COLO668 (cell line): ENCODE measurements at regions not wholly inside any gene's neighbourhood (a gene's known extent, or its start where the extent isn't known, plus 50 kb on each side); places are given as distances from the start of the nearest gene placed in this dataset.

Experiments
- DNase-seq: peaks from one replicate; lab custom pipeline; 2025; ENCODE audit not compliant: unreplicated experiment; lab: John Stamatoyannopoulos, UW

DNA sequence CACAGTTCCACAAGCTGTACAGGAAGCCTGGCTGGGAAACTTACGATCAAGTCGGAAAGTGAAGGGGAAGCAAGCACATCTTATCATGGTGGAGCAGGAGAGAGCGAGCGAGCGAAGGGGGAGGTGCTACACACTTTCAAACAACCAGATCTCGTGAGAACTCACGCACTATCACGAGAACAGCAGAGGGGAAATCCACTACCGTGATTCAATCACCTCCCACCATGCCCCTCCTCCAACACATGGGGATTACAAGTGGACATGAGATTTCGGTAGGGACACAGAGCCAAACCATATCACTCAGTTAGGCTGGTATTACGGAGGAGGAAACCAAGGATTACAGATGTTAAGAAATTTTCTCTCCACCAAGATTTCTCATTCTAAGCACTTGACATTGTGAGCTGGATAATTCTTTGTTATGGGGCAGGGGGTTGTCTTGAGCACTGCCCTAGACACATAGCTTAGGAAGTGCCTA lies 262.0 kb upstream of the G2E3 start:
- no peak for DNase-seq

- no peak for DNase-seq
Measured at GRCh38 chr14:30297876-30298795, 260.8 kb upstream of the G2E3 start.

- no peak for DNase-seq
Measured at GRCh38 chr14:30299915-30300314, 259.0 kb upstream of the G2E3 start.

DNA sequence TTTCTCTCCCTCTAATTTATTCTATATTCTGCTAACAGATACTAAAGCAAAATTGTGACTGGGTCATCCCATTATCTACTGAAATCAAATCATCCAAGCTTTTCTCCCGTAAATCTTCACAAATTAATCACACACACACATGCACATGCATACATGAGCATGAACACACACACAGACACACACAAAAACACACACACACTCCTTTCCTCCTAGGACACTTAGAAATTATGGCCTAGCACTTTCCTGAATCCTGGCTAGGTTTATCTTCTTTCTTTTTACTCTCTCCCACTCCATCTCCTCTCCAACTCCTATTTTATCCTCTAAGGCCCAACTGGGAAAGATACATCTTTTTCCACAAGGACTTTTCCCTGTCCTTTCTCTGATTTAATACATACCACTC lies 255.6 kb upstream of the G2E3 start:
- no peak for DNase-seq

DNA sequence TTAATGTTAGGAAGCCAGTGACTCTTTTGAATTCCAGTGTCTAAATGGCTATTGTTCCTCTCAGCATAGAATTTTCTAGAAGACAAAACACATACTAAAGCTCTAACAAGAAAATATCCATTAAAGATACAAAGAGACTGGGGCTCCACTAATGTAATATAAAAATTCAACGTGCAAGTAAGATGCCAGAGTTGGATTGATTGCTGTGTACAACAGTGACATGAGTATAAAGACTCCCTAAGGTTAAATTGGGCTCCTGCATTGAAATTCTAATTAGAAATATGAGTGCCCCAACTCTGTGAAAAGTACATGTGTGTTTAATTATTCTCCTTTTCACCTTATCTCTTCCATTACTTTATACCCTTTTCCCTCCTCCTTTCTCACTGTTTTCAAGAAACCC lies 253.6 kb upstream of the G2E3 start:
- no peak for DNase-seq

DNA sequence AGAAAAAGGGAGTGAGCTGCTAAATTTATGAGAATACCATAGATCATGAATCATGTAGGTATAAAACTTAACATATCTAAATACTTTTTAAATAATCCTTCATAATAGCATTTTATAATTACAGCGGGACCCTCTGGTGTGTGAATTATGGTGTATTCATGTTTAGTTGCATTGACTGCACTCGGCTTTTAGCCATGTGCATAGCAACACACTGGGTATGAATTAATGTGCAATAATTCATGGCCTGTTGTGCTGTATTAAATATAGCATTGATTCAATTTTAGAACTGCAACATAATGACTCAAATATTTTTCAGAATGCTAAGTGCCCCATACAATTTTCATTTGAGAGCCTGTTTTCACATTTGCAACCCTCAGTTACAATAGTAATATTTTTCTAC lies 249.6 kb upstream of the G2E3 start:
- no peak for DNase-seq

GRCh38 chr14:30312214-30312613 lies 246.7 kb upstream of the G2E3 start:
- DNase-seq, result no peak

DNA sequence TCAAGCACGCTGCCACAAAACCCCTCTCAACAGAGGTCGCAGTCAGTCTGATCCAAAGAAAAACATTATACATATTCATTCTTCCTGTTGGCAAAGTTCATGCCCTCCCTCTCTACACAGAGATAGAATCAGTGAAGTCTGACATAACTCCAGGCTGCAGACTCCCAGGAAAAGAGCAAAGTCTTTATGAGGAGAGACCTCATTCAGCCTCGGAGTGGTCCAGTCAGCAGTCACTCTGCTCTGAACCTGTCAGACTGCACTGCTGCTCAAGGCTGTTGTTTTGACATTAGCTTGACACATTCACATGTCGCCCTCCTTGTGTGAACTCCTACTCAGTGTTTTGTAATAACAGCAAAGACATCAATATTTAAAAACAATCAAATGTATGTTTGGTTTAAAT lies 241.2 kb upstream of the G2E3 start:
- no peak for DNase-seq

GRCh38 chr14:30322819-30323218 lies 236.1 kb upstream of the G2E3 start:
- DNase-seq, result no peak

GRCh38 chr14:30330033-30330432 lies 228.9 kb upstream of the G2E3 start:
- no peak for DNase-seq

DNA sequence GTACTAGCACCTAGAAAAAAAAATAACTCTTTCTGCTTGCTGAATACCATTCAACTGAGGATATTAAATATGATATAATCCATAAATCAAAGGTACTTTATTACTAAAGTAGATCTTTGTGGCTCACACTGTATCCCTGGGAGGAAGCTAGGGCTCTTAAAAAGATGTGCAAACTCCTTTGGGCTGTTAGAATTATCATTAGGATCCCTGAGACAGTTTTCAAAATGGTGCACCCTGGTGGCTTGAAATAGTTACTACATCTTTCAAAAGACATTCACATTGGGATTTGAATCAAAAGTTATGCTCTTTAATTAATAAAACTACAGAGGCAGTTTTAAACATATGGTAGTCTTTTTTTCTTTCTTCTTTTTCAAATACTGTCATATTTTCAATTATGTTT lies 228.5 kb upstream of the G2E3 start:
- no peak for DNase-seq

DNA sequence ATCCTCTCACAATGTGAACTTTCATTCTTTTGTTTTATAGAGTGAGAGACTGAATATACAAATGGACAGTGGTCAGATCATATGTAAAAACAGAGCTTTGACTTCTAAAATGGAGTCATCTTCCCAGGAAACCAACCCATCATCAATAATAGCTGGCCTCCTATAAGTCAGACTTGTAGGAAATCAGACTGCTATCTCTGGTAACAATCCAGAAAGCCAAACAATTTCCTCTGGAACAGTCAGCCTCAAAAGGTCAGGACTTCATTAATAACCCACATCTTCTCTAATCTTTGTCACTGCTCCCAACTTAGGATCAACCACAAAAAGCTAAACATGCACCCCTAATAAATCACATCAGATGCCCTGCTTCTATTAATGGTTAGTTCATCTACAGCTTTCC lies 227.9 kb upstream of the G2E3 start:
- DNase-seq, result no peak

GRCh38 chr14:30332374-30332773 lies 226.6 kb upstream of the G2E3 start:
- DNase-seq, result no peak

DNA sequence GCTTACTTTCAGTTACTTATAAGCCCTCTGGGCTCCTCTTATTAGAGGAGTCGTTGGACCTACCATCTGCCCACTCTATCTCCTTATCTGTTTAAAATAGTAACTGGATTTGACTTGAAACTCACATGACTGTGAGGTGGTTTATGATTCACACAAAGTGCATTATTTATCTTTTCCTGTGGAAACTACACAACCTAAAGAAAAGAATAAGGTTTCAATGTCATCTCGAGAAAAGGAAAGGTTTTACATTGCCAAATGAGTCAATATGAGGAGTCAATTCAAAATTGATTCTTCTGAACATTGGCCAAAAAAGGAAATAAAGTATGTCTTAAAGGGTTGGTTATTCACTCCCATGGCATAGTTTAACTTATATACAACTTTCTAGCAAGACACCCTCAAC lies 225.0 kb upstream of the G2E3 start:
- no peak for DNase-seq

DNA sequence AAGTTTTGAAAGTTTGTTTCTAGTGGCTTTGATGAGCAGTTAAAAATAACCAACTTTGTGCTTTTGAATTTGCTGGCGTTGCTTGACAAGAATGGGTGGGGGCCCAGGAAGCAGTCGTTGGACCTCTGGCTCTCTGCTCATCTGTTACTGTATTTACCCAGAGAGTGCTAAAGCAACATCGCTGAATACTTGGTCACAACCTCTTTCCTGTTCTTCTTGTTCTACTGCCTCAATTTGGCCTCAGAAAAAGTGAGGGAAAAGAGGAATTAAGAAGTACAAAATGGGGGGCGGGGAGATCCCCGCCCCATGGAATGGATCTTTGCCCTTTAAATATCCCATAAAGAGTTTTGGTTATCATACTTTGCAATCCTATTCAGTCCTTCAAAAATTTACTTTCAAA lies 221.5 kb upstream of the G2E3 start:
- no peak for DNase-seq

GRCh38 chr14:30339311-30339901 lies 219.6 kb upstream of the G2E3 start:
- DNase-seq, result no peak

DNA sequence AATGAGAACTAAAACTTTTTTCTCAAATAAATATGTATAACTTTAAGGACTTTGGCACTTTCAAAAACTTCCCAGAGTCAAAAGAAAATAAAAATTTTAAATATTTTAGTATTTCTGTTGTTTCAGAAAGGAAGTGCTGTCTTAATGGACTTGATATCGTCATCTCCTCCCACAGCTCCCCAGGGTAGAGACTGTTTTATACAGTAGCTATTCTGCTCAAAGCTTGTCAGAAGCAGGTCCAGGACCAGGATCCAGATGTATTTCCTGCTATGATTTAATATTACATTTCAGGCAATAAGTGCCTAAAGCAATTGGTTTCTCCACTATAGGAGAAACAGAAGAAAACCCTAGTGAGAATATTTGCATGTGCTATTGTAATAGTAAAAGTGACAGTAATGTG lies 218.5 kb upstream of the G2E3 start:
- DNase-seq, result no peak

DNA sequence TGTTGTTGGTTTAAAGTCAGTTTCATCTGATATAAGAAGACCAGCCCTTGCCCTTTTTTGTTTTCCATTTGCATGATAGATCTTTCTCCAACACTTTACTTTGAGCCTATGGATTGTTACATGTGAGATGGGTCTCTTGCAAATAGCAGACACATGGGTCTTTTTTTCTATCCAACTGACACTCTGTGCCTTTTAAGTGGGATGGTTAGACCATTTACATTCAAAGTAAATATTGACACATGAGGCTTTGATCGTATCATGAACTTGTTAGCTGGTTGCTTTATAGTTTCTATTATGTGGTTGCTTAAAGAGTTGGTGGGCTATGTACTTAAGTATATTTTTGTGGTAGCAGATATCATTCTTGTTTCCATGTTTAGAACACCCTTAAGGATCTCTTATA lies 213.4 kb upstream of the G2E3 start:
- no peak for DNase-seq

DNA sequence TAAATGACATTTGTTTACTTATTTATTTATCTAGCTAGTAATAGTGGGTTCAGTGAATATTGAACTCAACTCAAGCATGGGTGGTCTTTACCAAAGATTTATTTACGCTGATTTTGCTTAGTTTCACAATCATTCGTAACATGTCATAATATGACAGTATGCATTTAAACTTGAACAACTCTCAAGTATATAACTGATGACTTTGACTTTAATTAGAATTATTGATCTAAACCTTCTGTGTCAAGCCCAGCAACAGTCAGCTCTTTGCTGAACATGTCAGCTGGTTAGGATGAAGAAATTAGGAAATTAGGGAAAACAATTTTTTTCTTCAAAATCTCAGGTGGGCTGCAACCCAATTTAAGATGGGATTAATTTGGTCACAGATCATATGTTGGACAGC lies 210.5 kb upstream of the G2E3 start:
- DNase-seq, result no peak

GRCh38 chr14:30349520-30349919 lies 209.4 kb upstream of the G2E3 start:
- DNase-seq, result no peak

- DNase-seq, result no peak
Measured at GRCh38 chr14:30354439-30354838, 204.5 kb upstream of the G2E3 start.

DNA sequence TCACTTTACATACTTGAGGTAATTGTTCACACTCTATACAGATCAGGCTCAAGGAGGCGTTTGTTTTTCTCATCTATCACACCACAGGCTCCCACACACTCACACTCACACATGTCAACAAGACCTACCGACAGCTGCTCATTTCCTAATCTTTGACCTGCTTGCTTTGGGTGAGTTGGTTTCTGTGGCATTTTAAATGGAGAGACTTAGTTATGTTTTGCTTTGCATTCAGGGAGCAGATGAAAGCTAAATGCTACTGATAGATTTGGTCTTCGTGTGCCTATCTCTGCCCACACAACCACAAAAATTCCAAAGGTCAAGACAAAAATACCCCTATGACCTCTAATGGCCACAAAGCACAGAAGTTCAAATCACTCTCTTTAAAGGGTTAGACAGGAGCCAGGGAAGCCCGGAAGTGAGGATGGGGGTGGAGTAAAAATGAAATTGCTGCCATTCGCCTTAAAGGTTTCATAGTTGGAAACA lies 203.5 kb upstream of the G2E3 start:
- no peak for DNase-seq
